Activated T-helper 1 cell treated with anti-CD3 and anti-CD28 coated beads, Interleukin-12 subunit alpha, Interleukin-12 subunit beta, Interleukin-2, Interleukin-4 antibody, amounts not matched to agents 30 ng/mL and 10 ng/mL and 1 ng/mL, durations not matched to agents 14 hours and 24 hours and 36 hours (primary cell): ENCODE measurements at regions not wholly inside any gene's neighbourhood (a gene's known extent, or its start where the extent isn't known, plus 50 kb on each side); places are given as distances from the start of the nearest gene placed in this dataset.

ENCODE experiments used
- DNase-seq: peaks from one replicate; pipeline ENCODE4 v3.0.0; 2021; ENCODE audit warnings: low spot score
- H3K27ac Mint-ChIP-seq: one replicate; pipeline ENCODE4 v1.8.0; 2021; ENCODE audit warnings: mild to moderate bottlenecking, mixed read lengths
- H3K27me3 Mint-ChIP-seq: one replicate; pipeline ENCODE4 v1.8.0; 2022; ENCODE audit warnings: mild to moderate bottlenecking, moderate library complexity, mixed read lengths; ENCODE audit not compliant: insufficient read depth
- H3K36me3 Mint-ChIP-seq: one replicate; pipeline ENCODE4 v1.8.0; 2021; ENCODE audit warnings: low read depth, mixed read lengths
- H3K4me1 Mint-ChIP-seq: one replicate; pipeline ENCODE4 v1.8.0; 2021; ENCODE audit warnings: low read depth, mixed read lengths
- H3K4me3 Mint-ChIP-seq: one replicate; pipeline ENCODE4 v1.8.0; 2021; ENCODE audit warnings: mild to moderate bottlenecking, moderate library complexity, mixed read lengths
- H3K9me3 Mint-ChIP-seq: one replicate; pipeline ENCODE4 v1.8.0; 2021; ENCODE audit warnings: mixed read lengths
- intact Hi-C: fragments of 100-400 bp; cut with micrococcal nuclease; formaldehyde crosslinking; loops from one replicate; pipeline ENCODE4 v1.15.1; 2024

DNA sequence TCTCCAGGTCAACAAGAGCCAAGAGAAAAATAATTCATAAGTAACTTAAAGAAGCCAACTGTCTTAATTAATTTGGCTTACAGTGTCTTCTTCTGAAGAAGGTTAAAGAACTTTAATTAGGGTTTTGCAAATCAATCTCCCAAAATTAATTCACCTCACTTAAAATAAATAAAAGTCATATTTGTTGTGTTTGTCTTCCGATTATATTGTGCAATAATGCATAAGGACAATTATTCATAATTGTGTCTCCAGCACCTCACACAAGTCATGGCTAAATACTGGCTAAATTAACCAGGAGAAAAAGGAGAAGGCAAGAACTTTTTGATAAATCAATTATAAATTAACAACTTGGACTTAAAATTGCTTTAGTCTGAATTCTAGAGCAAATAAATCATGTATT lies 899.0 kb upstream of the NR2F2 start:
- intact Hi-C loops: no loop called here
- H3K36me3 Mint-ChIP-seq: no peaks in the 10 kb centered on the region
- H3K27me3 Mint-ChIP-seq: peaks cover 5% of the 10 kb centered on the region
- no peaks in the 10 kb centered on the region for H3K4me1 Mint-ChIP-seq
- peaks cover 5% of the 10 kb centered on the region for H3K9me3 Mint-ChIP-seq
- H3K27ac Mint-ChIP-seq: no peak overlapping the region
- no peak overlapping the region for H3K4me3 Mint-ChIP-seq
- no peak for DNase-seq

DNA sequence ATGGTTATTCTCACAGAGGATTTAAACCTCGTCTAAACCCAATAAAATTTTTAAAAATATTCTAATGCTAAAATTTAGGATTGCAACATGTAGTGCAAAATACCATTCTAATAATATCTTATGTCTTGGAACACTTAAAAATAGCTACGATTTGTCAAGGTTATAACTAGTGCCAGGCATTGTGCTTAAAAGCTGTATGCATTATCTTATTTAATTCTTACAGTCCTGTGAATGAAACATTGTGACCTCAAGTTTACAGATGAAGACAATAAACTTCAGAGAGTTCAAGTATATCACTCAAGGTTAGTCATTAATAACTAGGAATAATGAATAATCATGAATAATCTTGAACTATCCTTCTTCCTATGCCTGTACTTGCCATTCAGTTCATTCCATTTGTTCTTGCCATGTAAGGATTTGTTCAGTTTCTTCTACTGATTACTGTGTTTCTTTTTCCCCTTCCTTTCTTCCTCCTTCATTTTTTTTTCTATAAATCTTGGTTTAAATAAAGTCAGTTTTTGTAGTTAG lies 897.6 kb upstream of the NR2F2 start:
- intact Hi-C loops: no loop called here

DNA sequence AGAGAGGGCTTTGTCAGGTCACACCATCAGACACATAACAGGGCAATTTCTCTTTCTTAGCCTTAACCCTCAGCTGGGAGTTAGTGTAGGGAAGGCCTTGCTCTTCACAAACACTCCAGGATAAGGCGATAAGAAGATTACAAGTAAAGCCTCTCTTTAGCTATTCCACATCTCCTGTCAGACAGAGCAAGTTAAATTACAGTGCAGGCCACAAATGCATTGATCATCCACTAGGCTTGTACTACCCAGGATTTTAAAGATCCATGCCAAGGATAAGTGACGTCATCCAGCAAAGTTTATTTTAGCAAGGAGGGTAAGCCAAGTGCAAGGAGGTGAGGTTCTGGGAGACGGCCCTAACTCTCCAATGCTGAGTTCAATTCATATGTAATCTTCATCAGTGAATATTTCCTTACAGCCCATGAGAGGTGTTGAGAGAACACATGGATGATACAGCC lies 890.6 kb upstream of the NR2F2 start:
- Mint-ChIP-seq H3K9me3 (peaks cover 10% of the 10 kb centered on the region), H3K36me3 (peaks cover 5% of the 10 kb centered on the region), H3K4me1 (no peaks in the 10 kb centered on the region), H3K4me3 (no peak overlapping the region), H3K27ac (no peak overlapping the region), H3K27me3 (peaks cover 10% of the 10 kb centered on the region)
- DNase-seq: no peak
- intact Hi-C loops: loop anchor here (10.0 kb wide), 1 partner anchor 855 kb away; no protein-coding TSS in a partner anchor

More for the DNA sequence above, 897.6 kb upstream of the NR2F2 start:
- H3K4me1 Mint-ChIP-seq: no peaks in the 10 kb centered on the region
- H3K36me3 Mint-ChIP-seq: no peaks in the 10 kb centered on the region
- no peak for DNase-seq
- peaks cover 5% of the 10 kb centered on the region for H3K27me3 Mint-ChIP-seq
- H3K9me3 Mint-ChIP-seq: no peaks in the 10 kb centered on the region
- H3K4me3 Mint-ChIP-seq: no peak overlapping the region
- H3K27ac Mint-ChIP-seq: no peak overlapping the region

DNA sequence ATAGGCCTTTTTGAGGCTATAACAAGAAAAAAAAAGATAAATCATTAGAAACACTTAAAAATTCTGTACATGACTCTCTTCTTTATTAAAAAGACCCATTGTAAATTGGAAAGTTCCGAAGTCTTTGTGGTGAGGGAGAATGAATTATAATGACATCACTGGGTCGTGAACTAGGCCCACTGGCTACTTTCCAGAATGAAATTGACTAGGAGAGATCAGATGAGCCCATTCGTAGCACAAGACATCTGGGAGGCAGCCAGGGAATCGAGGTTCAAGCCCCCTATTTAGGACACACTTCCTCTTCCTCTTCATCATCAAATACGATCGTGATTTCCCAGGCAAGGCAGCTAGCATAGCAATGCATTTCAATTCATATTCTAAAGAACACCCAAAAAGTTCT lies 889.8 kb upstream of the NR2F2 start:
- intact Hi-C loops: loop anchor here (10.0 kb wide), 1 partner anchor 856 kb away; no protein-coding TSS in a partner anchor
- H3K27ac Mint-ChIP-seq: no peak overlapping the region
- no peaks in the 10 kb centered on the region for H3K4me1 Mint-ChIP-seq

DNA sequence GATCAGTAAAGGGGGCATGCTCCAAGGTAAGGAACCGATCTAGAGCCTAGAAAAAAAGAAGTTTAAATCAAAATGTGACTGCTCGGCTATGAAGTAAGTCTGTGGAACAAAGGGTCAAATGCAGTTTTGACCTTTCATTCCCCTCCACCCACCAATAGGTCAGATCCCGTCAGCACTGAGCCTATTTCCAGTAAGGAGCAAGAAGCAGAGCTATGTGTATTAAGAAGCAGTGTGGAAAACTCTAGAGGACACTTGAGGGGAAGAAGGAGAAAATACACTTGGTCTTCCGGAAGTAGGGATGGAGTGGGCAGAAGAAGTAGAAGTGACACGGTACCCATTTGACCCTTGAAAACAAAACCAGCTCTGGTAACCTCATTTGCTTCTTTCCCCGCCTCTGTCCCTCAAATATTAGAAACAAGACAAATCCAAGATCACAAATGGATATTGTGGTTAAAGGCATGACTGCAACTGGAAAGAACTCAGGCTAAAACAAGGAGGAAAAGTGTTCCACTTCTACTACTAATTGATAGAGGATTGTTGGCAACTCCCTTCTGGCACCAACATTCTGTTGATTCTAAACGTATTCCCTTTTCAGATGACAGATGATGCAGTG lies 888.3 kb upstream of the NR2F2 start:
- H3K27me3 Mint-ChIP-seq: peaks cover 6% of the 10 kb centered on the region
- intact Hi-C loops: loop anchor here (10.0 kb wide), 1 partner anchor 857 kb away; no protein-coding TSS in a partner anchor

More for the DNA sequence above, 889.8 kb upstream of the NR2F2 start:
- H3K27me3 Mint-ChIP-seq: peaks cover 6% of the 10 kb centered on the region
- peaks cover 5% of the 10 kb centered on the region for H3K36me3 Mint-ChIP-seq
- H3K9me3 Mint-ChIP-seq: peaks cover 15% of the 10 kb centered on the region
- DNase-seq: no peak
- no peak overlapping the region for H3K4me3 Mint-ChIP-seq

DNA sequence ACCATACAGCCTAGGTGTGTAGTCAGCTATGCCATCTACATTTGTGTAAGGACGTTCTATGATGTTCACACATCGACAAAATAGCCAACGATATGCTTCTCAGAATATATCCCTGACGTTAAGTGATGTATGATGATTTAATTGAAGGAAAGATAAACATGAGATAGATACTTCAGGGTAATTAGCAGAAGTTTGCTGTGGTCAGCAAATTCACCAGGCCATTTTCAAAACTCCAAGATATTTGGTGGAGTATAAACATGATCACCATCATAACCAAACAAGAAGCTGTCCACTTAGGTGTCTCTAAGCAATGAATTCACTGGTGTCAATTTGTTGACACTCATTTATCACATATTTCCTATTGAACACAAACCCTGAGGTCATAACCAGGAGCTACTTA lies 885.6 kb upstream of the NR2F2 start:
- no peak overlapping the region for H3K27ac Mint-ChIP-seq
- intact Hi-C loops: loop anchor here (10.0 kb wide), 1 partner anchor 860 kb away; no protein-coding TSS in a partner anchor
- no peak overlapping the region for H3K4me3 Mint-ChIP-seq
- no peak for DNase-seq
- peaks cover 6% of the 10 kb centered on the region for H3K27me3 Mint-ChIP-seq
- peaks cover 18% of the 10 kb centered on the region for H3K9me3 Mint-ChIP-seq
- H3K36me3 Mint-ChIP-seq: peaks cover 5% of the 10 kb centered on the region
- H3K4me1 Mint-ChIP-seq: peaks cover 27% of the 10 kb centered on the region

More for the DNA sequence above, 888.3 kb upstream of the NR2F2 start:
- no peak overlapping the region for H3K4me3 Mint-ChIP-seq
- peaks cover 13% of the 10 kb centered on the region for H3K4me1 Mint-ChIP-seq
- peaks cover 18% of the 10 kb centered on the region for H3K9me3 Mint-ChIP-seq
- H3K36me3 Mint-ChIP-seq: peaks cover 5% of the 10 kb centered on the region
- DNase-seq: no peak
- H3K27ac Mint-ChIP-seq: no peak overlapping the region

DNA sequence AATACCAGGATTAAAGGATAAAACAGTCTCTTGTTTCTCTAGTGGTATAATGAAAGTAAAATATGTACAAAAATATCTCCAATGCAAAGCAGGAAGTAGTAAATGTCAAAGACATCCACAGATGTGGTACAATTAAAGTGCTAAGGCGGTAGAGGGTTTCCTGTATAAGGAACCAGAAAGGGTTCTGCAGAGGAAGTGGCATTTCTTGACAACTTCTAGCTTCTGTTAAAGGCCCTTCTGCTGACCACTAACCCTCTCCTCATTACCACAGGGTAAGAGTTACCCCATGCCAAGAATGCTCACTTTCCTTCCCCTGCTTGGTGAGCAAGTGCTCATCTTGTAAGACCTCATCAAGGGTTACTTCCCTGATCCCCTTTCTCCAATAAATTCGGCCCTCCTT lies 883.6 kb upstream of the NR2F2 start:
- Mint-ChIP-seq H3K36me3 (peaks cover 5% of the 10 kb centered on the region), H3K27me3 (peaks cover 6% of the 10 kb centered on the region), H3K9me3 (peaks cover 18% of the 10 kb centered on the region), H3K27ac (peak overlapping the region; percentile 78), H3K4me3 (peak overlapping the region; percentile 48), H3K4me1 (peaks cover 27% of the 10 kb centered on the region)
- peak; percentile 30 for DNase-seq
- intact Hi-C loops: loop anchor here (1.0 to 10.0 kb wide), 3 partner anchors 56 to 862 kb away; no protein-coding TSS in a partner anchor

DNA sequence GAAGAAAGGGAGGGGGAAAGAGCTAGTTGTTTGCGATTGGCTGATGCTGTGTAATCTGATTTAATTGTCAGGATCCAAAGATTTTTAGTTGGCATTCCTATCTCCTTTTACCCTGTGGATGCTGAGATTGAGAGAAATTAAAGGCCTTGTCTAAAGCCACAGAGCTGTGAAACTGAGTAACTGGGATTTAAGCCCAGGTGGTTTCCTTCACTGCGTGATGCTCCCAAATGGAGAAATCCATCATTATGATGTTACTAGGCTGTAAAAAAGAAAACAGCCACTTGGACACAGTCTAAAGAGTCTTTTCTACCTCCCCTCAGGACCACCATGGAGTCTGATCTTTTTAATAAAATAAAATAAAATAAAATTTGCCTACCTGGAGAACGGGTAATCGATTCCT lies 883.0 kb upstream of the NR2F2 start:
- peaks cover 17% of the 10 kb centered on the region for H3K9me3 Mint-ChIP-seq
- H3K36me3 Mint-ChIP-seq: peaks cover 5% of the 10 kb centered on the region
- peaks cover 6% of the 10 kb centered on the region for H3K27me3 Mint-ChIP-seq
- DNase-seq: no peak
- H3K27ac Mint-ChIP-seq: no peak overlapping the region
- peaks cover 27% of the 10 kb centered on the region for H3K4me1 Mint-ChIP-seq
- H3K4me3 Mint-ChIP-seq: no peak overlapping the region
- intact Hi-C loops: loop anchor here (1.0 to 10.0 kb wide), 3 partner anchors 55 to 863 kb away; no protein-coding TSS in a partner anchor

DNA sequence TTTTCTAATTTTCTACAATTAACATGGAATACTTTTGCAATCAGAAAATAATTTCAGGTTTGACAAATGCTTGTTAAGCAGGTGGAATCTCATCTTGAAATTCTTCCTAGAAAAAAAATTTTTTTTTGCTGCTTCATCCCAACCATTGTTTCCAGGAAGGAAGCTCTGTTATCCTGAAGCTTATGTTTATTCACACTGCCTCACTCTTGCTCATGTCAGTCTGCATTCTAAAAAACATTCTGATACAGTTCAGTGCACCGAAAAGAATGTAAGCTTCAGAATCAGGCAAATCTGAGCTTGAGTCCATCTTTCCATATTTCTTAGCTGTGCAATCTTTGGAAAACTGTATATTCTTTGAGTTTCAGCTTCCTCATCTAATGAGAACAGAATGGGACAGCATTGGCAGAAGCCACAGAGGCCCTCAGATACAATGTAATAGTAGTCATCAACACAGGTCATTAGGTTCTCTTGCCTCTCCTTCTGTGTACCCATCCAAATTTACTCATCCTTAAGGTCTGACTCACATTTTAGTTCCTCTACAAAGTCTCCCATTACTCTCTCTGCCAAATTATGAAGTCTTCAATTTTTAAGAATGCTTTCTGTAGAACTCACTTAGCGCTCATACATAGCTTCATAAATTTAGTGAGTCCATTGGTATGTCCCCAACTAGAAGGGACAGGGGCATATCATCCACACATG lies 881.8 kb upstream of the NR2F2 start:
- Mint-ChIP-seq H3K4me1 (peaks cover 27% of the 10 kb centered on the region), H3K4me3 (no peak overlapping the region), H3K27ac (no peak overlapping the region), H3K36me3 (no peaks in the 10 kb centered on the region), H3K9me3 (peaks cover 9% of the 10 kb centered on the region), H3K27me3 (no peaks in the 10 kb centered on the region)
- intact Hi-C loops: loop anchor here (10.0 kb wide), 1 partner anchor 864 kb away; no protein-coding TSS in a partner anchor
- DNase-seq: no peak

DNA sequence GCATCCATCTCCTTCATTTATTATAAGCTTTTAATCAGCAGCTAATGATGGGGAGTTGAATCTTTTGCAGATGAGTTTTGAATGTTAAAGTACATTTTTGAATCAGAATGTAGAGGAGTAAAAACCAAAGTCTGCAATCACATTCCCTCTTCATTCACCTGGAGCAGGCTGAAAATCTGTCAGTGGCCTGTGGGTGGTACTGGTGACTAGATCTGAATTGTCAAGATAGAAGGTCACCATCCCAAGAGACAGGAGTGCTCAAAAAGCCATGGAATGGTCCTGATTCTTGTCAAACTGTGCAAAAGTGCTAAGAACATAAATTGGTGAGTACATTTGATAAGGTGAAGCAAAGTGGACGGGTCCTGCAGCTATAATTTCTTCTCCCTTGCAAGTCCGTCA lies 881.3 kb upstream of the NR2F2 start:
- no peak overlapping the region for H3K4me3 Mint-ChIP-seq
- peaks cover 27% of the 10 kb centered on the region for H3K4me1 Mint-ChIP-seq
- H3K9me3 Mint-ChIP-seq: peaks cover 9% of the 10 kb centered on the region
- intact Hi-C loops: loop anchor here (10.0 kb wide), 1 partner anchor 864 kb away; no protein-coding TSS in a partner anchor
- no peak for DNase-seq
- H3K36me3 Mint-ChIP-seq: no peaks in the 10 kb centered on the region
- H3K27ac Mint-ChIP-seq: no peak overlapping the region
- no peaks in the 10 kb centered on the region for H3K27me3 Mint-ChIP-seq

DNA sequence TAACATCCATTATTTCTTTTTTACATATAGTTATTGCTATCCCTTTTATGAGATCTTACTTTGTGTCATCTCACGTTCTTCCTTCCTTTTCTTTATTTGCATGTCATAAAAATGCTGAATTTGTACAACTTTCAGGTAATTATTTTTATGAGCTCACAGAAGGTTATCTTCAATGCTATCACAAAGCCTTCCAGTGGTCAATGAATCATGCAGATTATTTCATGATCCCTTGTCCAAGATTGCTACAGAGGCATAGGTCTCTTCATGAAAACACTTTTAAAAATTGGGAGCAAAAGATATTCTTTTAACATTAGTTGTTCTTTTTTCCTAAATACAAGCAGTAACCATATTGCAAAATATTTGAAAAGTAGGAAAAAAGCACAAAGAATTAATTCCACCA lies 880.1 kb upstream of the NR2F2 start:
- Mint-ChIP-seq H3K4me3 (no peak overlapping the region), H3K27ac (no peak overlapping the region), H3K36me3 (peaks cover 3% of the 10 kb centered on the region), H3K4me1 (peaks cover 35% of the 10 kb centered on the region), H3K27me3 (no peaks in the 10 kb centered on the region), H3K9me3 (peaks cover 13% of the 10 kb centered on the region)
- DNase-seq: no peak
- intact Hi-C loops: no loop called here

DNA sequence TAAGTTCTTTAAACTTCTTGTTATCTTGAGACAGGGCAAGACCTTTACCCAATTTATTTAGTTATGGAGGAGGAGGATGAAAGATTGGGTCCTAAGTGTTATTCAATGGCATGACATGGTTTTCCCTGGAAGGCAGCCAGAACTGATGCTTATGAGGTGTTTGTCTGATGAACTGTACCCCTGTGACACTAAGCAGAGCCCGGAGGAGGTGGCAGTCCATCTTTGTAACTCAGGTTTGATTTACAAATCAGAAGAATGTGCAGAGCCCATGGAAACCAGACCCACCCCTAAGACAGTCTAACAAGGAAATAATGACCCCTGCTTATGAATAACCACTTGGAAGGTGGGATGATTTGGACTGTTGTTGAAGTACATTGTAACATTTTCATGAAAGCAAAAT lies 878.6 kb upstream of the NR2F2 start:
- Mint-ChIP-seq H3K27me3 (no peaks in the 10 kb centered on the region), H3K27ac (no peak overlapping the region), H3K9me3 (peaks cover 17% of the 10 kb centered on the region), H3K4me1 (peaks cover 40% of the 10 kb centered on the region), H3K4me3 (no peak overlapping the region), H3K36me3 (peaks cover 7% of the 10 kb centered on the region)
- intact Hi-C loops: no loop called here
- DNase-seq: no peak
